Gastrocnemius medialis (tissue), 4 donors: ENCODE measurements at regions not wholly inside any gene's neighbourhood (a gene's known extent, or its start where the extent isn't known, plus 50 kb on each side); places are given as distances from the start of the nearest gene placed in this dataset.
"Not testable (repeated sequence)": the region's sequence is repeated elsewhere in the genome, so short reads cannot be mapped to it uniquely, and the experiment has no call there.

Source experiments
- ATAC-seq, 2 donors: fragments of 150-250 bp; one replicate each; pipeline ENCODE4 v1.9.1; 2016
- DNase-seq, 2 donors: peaks; one replicate each; pipeline ENCODE4 v3.0.0-alpha.2; 2019
- H3K27ac ChIP-seq, 4 donors: fragments of 200-600 bp; sonication (generic); 1 replicate in 1 of 4; 2 replicates in 3 of 4; pipeline ENCODE4 v1.5.1; 2016 to 2018; ENCODE audit warnings: mild to moderate bottlenecking in 2 of 4, moderate library complexity in 1 of 4
- H3K27me3 ChIP-seq, 3 donors: fragments of 200-600 bp; sonication (generic) in 2 of 3; 1 replicate in 1 of 3; 2 replicates in 2 of 3; pipeline versions ENCODE4 v1.5.1 to v1.6.0; 2016 to 2019; ENCODE audit warnings: mild to moderate bottlenecking in 1 of 3, moderate library complexity in 1 of 3
- H3K36me3 ChIP-seq, 2 donors: fragments of 200-600 bp; sonication (generic) in 1 of 2; one replicate each; pipeline ENCODE4 v1.5.1; 2017 to 2018
- H3K4me1 ChIP-seq, 2 donors: fragments of 200-600 bp; sonication (generic) in 1 of 2; one replicate each; pipeline ENCODE4 v1.5.1; 2016 to 2017; ENCODE audit warnings: mild to moderate bottlenecking in 2 of 2
- H3K4me3 ChIP-seq, 4 donors: fragments of 200-600 bp; sonication (generic) in 3 of 4; 1 replicate in 1 of 4; 2 replicates in 3 of 4; pipeline ENCODE4 v1.5.1; 2016 to 2019; ENCODE audit warnings: mild to moderate bottlenecking in 2 of 4
- H3K9me3 ChIP-seq, 3 donors: fragments of 200-600 bp; sonication (generic) in 2 of 3; 1 replicate in 1 of 3; 2 replicates in 2 of 3; pipeline ENCODE4 v1.5.1; 2016 to 2019
- CTCF ChIP-seq, 5 experiments: fragments of 450-650 bp in 3 of 5; fragments of 200-600 bp in 2 of 5; sonication (generic) in 2 of 5; IDR thresholded peaks in 4 of 5; conservative IDR thresholded peaks in 1 of 5; 1 replicate in 4 of 5; 2 replicates in 1 of 5; pipeline ENCODE4 v1.5.1; 2016 to 2019; ENCODE audit warnings: antibody characterized with exemption in 5 of 5, mild to moderate bottlenecking in 3 of 5, moderate library complexity in 3 of 5
- POLR2A ChIP-seq, 2 donors: fragments of 450-650 bp; IDR thresholded peaks; one replicate each; pipeline ENCODE4 v1.6.1; 2017; ENCODE audit warnings: antibody characterized with exemption in 2 of 2, mild to moderate bottlenecking in 2 of 2, moderate library complexity in 2 of 2
- in situ Hi-C, 4 donors: fragments of 200-750 bp; cut with MboI; loops; one replicate each; pipeline versions ENCODE4 v1.15.0 to v1.8.0; 2017; ENCODE audit warnings: low sequenced_read_pairs in 4 of 4
- intact Hi-C: fragments of 100-400 bp; cut with DNase I; formaldehyde crosslinking; loops from one replicate; pipeline ENCODE4 v1.15.1; 2023; ENCODE audit warnings: low total_unique reads

DNA sequence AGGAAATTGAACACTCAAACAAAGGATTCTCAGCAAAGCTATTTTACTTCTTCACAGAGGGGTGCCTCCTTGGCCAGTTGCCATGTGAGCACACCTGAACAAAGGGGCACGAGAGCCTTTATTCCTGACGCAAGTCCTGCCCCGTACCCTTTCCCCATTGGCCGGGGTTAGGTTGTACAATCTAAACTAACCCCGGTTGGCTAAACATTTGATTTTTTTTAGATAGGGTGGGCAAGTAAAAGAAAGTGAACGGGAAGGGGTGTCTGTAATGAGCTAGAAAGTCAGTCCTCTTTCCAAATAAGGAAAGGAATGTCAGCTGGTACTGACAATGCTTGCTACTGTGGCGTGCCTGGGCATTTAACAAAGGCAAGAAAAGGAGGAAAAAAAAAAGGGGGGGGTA is 135.5 kb upstream of the CDKN3 start:
- Histone ChIP-seq H3K4me1 (no peaks in the 10 kb centered on the region), H3K27ac (no peak overlapping the region), H3K36me3 (no peaks in the 10 kb centered on the region), H3K4me3 (no peak overlapping the region), H3K27me3 (no peaks in the 10 kb centered on the region), H3K9me3 (no peaks in the 10 kb centered on the region)
- TF ChIP-seq POLR2A (IDR thresholded peaks at IDR 0.05) (no peak), CTCF (IDR thresholded peaks at IDR 0.05 in 4 of 5, conservative IDR thresholded peaks at IDR 0.05 in 1 of 5) (no peak)
- intact Hi-C loops, result no loop called here
- DNase-seq (no peak), ATAC-seq (no peak)
- in situ Hi-C loops, result no loop called here

GRCh38 chr14:54266616-54267015 is 130.2 kb upstream of the CDKN3 start:
- H3K4me1 ChIP-seq, H3K9me3 ChIP-seq, H3K27ac ChIP-seq, ATAC-seq, in situ Hi-C loops, H3K36me3 ChIP-seq, intact Hi-C loops, H3K4me3 ChIP-seq, DNase-seq, H3K27me3 ChIP-seq: not testable (repeated sequence)

DNA sequence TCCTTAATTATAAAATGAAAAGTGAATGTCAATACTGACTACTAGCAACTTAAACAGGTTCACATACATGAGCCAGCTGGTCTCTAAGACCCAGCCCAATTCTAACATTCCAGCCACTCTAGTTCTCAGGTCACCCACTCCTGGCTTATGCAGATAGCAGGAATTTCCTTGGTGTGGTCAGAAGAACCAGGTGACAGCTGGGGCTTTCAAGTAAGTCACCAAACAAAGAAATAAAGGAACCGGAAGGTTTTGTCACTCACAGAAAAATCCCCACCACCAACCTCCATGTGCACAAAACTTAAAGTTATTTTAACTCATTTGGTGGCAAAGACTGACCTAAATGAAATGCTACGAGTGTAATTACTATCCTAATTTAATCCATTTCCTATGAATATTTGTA is 129.6 kb upstream of the CDKN3 start:
- no peak for ATAC-seq
- Histone ChIP-seq H3K4me3 (no peak overlapping the region), H3K27me3 (no peaks in the 10 kb centered on the region), H3K36me3 (no peaks in the 10 kb centered on the region), H3K4me1 (no peaks in the 10 kb centered on the region), H3K27ac (no peak overlapping the region), H3K9me3 (no peaks in the 10 kb centered on the region)
- DNase-seq, result no peak
- intact Hi-C loops, result no loop called here
- TF ChIP-seq CTCF (IDR thresholded peaks at IDR 0.05 in 4 of 5, conservative IDR thresholded peaks at IDR 0.05 in 1 of 5), result no peak
- TF ChIP-seq POLR2A (IDR thresholded peaks at IDR 0.05), result no peak
- in situ Hi-C loops, result no loop called here

DNA sequence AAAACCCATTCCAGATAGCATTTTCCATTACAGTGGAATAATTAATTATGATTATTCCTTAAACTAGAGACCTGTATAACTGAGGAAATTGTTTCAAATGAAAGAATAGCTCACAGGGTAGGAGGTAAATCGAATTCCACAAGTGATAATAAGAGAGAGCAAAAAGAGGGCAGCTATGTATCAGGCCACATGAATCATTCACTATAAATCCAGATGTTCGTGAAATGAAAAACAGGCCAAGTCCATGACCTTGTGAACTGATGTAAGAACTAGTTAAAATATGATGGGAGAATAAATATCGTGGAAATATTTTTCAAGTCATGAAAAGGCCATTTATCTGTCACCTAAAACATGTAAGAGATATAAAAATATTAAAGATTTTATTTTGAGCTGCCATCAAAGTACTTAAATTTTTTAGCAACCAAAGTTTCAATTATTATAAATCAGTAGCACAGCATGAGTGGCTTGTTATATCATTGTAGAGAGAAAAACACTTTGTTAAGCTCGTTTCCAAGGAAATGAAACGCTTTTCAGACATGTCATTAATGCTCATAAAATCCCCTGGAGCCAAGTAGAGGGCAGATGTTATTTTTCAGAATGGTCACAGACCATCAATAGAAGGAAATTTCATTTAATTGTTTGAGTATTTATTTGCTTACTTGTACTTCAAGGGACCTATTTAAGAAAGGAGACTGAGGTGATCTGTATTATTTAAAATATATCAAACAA is 120.6 kb upstream of the CDKN3 start:
- no peaks in the 10 kb centered on the region for H3K27me3 ChIP-seq
- TF ChIP-seq CTCF (IDR thresholded peaks at IDR 0.05 in 4 of 5, conservative IDR thresholded peaks at IDR 0.05 in 1 of 5) (no peak), POLR2A (IDR thresholded peaks at IDR 0.05) (no peak)
- DNase-seq, result no peak
- intact Hi-C loops, result no loop called here
- H3K27ac ChIP-seq, result no peak overlapping the region
- H3K36me3 ChIP-seq, result no peaks in the 10 kb centered on the region
- H3K9me3 ChIP-seq, result no peaks in the 10 kb centered on the region
- no peaks in the 10 kb centered on the region for H3K4me1 ChIP-seq
- in situ Hi-C loops, result no loop called here
- no peak overlapping the region for H3K4me3 ChIP-seq
- no peak for ATAC-seq

GRCh38 chr14:54278087-54278486 is 118.7 kb upstream of the CDKN3 start:
- intact Hi-C loops, result no loop called here
- DNase-seq (no peak), ATAC-seq (no peak)
- Histone ChIP-seq H3K27ac (no peak overlapping the region), H3K9me3 (no peaks in the 10 kb centered on the region), H3K4me3 (no peak overlapping the region), H3K27me3 (no peaks in the 10 kb centered on the region), H3K4me1 (no peaks in the 10 kb centered on the region), H3K36me3 (no peaks in the 10 kb centered on the region)
- TF ChIP-seq CTCF (IDR thresholded peaks at IDR 0.05 in 4 of 5, conservative IDR thresholded peaks at IDR 0.05 in 1 of 5) (no peak), POLR2A (IDR thresholded peaks at IDR 0.05) (no peak)
- in situ Hi-C loops, result no loop called here
